Prostate gland (tissue), 2 donors: ENCODE measurements at regions not wholly inside any gene's neighbourhood (a gene's known extent, or its start where the extent isn't known, plus 50 kb on each side); places are given as distances from the start of the nearest gene placed in this dataset.

ENCODE experiments used
- CTCF ChIP-seq, 4 experiments: fragments of 200-600 bp in 2 of 4; fragments of 450-650 bp in 2 of 4; sonication (generic) in 2 of 4; IDR thresholded peaks; 1 replicate in 3 of 4; 2 replicates in 1 of 4; pipeline ENCODE4 v1.5.1; 2016 to 2019; ENCODE audit warnings: antibody characterized with exemption in 4 of 4, mild to moderate bottlenecking in 2 of 4, moderate library complexity in 2 of 4
- POLR2AphosphoS5 ChIP-seq: sonication (generic); formaldehyde crosslinking; IDR thresholded peaks from one replicate; pipeline ENCODE4 v1.6.1; 2017; ENCODE audit warnings: antibody characterized with exemption

- TF ChIP-seq POLR2AphosphoS5 (no peak), CTCF (IDR thresholded peaks at IDR 0.05) (no peak)
These were observed 403.2 kb upstream of the B3GALT2 start for GRCh38 chr1:193589597-193590040.
